GM23338 (cell line): ENCODE measurements at regions not wholly inside any gene's neighbourhood (a gene's known extent, or its start where the extent isn't known, plus 50 kb on each side); places are given as distances from the start of the nearest gene placed in this dataset.

ENCODE experiments used
- ATAC-seq: fragments of 200-7000 bp; cut with Tn5 transposase; 3 replicates; pipeline ENCODE4 v1.9.1; 2020
- DNase-seq: peaks from one replicate; pipeline ENCODE4 v3.0.0-alpha.2; 2015; ENCODE audit warnings: low spot score
- H2AFZ ChIP-seq: fragments of 200-600 bp; sonication (generic); 2 replicates; pipeline ENCODE4 v1.8.0; 2016; ENCODE audit warnings: antibody characterized with exemption, mild to moderate bottlenecking, moderate library complexity
- H3F3A ChIP-seq: fragments of 200-600 bp; sonication (generic); replicated peaks from 2 replicates; pipeline ENCODE4 v1.8.0; 2017; ENCODE audit warnings: antibody characterized with exemption, mixed run types, low read depth
- H3K27ac ChIP-seq: fragments of 200-600 bp; sonication (generic); 2 replicates; pipeline ENCODE4 v1.6.1; 2016; ENCODE audit warnings: low read depth
- H3K27me3 ChIP-seq: fragments of 200-600 bp; sonication (generic); 2 replicates; pipeline ENCODE4 v1.8.0; 2016; ENCODE audit warnings: mild to moderate bottlenecking, mixed run types, moderate library complexity; ENCODE audit not compliant: insufficient read depth
- H3K36me3 ChIP-seq: fragments of 200-600 bp; sonication (generic); 2 replicates; pipeline ENCODE4 v1.8.0; 2016; ENCODE audit warnings: mild to moderate bottlenecking; ENCODE audit not compliant: insufficient read depth
- H3K4me1 ChIP-seq: fragments of 200-600 bp; sonication (generic); 2 replicates; pipeline ENCODE4 v1.8.0; 2016; ENCODE audit warnings: mild to moderate bottlenecking, moderate library complexity; ENCODE audit not compliant: insufficient read depth
- H3K4me2 ChIP-seq: fragments of 200-600 bp; sonication (generic); 2 replicates; pipeline ENCODE4 v1.7.1; 2017; ENCODE audit warnings: mixed run types
- H3K4me3 ChIP-seq: fragments of 200-600 bp; sonication (generic); 2 replicates; pipeline ENCODE4 v1.6.1; 2016; ENCODE audit warnings: mixed run types
- H3K79me2 ChIP-seq: fragments of 200-600 bp; sonication (generic); replicated peaks from 2 replicates; pipeline ENCODE4 v1.8.0; 2017; ENCODE audit warnings: mild to moderate bottlenecking; ENCODE audit not compliant: insufficient read depth
- H3K9me2 ChIP-seq: fragments of 200-600 bp; sonication (generic); 2 replicates; pipeline ENCODE4 v1.8.0; 2017; ENCODE audit not compliant: insufficient read depth
- H4K20me1 ChIP-seq: fragments of 200-600 bp; sonication (generic); replicated peaks from 2 replicates; pipeline ENCODE4 v1.8.0; 2017; ENCODE audit warnings: mild to moderate bottlenecking; ENCODE audit not compliant: insufficient read depth
- H3K27ac Mint-ChIP-seq: 2 replicates; pipeline ENCODE4 v1.8.0; 2020; ENCODE audit warnings: inconsistent platforms, mild to moderate bottlenecking, moderate library complexity, mixed read lengths
- H3K27me3 Mint-ChIP-seq: 3 replicates; pipeline ENCODE4 v1.8.0; 2022; ENCODE audit warnings: low read depth, mild to moderate bottlenecking, moderate library complexity, mixed read lengths, inconsistent platforms; ENCODE audit not compliant: insufficient read depth, poor library complexity
- H3K36me3 Mint-ChIP-seq: 3 replicates; pipeline ENCODE4 v1.8.0; 2021; ENCODE audit warnings: low read depth, mild to moderate bottlenecking, inconsistent platforms, moderate library complexity, mixed read lengths
- H3K4me1 Mint-ChIP-seq: 3 replicates; pipeline ENCODE4 v1.8.0; 2020; ENCODE audit warnings: mild to moderate bottlenecking, inconsistent platforms, mixed read lengths
- H3K4me3 Mint-ChIP-seq: 3 replicates; pipeline ENCODE4 v1.8.0; 2021; ENCODE audit warnings: moderate library complexity, mild to moderate bottlenecking, inconsistent platforms, mixed read lengths
- H3K9me3 Mint-ChIP-seq: 3 replicates; pipeline ENCODE4 v1.8.0; 2020; ENCODE audit warnings: moderate library complexity, mild to moderate bottlenecking, inconsistent platforms, mixed read lengths
- JUNB ChIP-seq: IDR thresholded peaks from one replicate; pipeline ENCODE4 v1.6.1; 2016; ENCODE audit warnings: antibody characterized with exemption; ENCODE audit not compliant: unreplicated experiment
- POLR2AphosphoS5 ChIP-seq: IDR thresholded peaks from 2 replicates; pipeline ENCODE4 v1.6.1; 2016; ENCODE audit warnings: antibody characterized with exemption, low read depth
- REST ChIP-seq: IDR thresholded peaks from one replicate; pipeline ENCODE4 v1.6.1; 2018; ENCODE audit warnings: antibody characterized with exemption; ENCODE audit not compliant: unreplicated experiment
- ZNF462 ChIP-seq: fragments of 250-450 bp; sonication (Bioruptor Pico); IDR thresholded peaks from 2 replicates; pipeline ENCODE4 v1.5.0; 2020; ENCODE audit warnings: mild to moderate bottlenecking, moderate library complexity

GRCh38 chr13:70995338-70995737 lies 871.7 kb downstream of the DACH1 start (continued):
- no peak for TF ChIP-seq ZNF462 (CRISPR knock-in tag)

GRCh38 chr13:70994191-70994590 lies 872.8 kb downstream of the DACH1 start:
- H4K20me1 ChIP-seq: no peaks in the 10 kb centered on the region
- H3K27ac ChIP-seq: no peak overlapping the region
- Mint-ChIP-seq H3K9me3 (no peaks in the 10 kb centered on the region), H3K4me3 (no peak overlapping the region), H3K27ac (no peak overlapping the region), H3K4me1 (no peaks in the 10 kb centered on the region; the same call in 2 of the 3 replicates), H3K27me3 (no peaks in the 10 kb centered on the region), H3K36me3 (no peaks in the 10 kb centered on the region)
- no peak overlapping the region for H3K4me2 ChIP-seq
- DNase-seq (no peak), ATAC-seq (no peak)
- H3K36me3 ChIP-seq: no peaks in the 10 kb centered on the region
- no peaks in the 10 kb centered on the region for H3K4me1 ChIP-seq
- H3F3A ChIP-seq: no peaks in the 10 kb centered on the region
- no peaks in the 10 kb centered on the region for H3K27me3 ChIP-seq
- H3K9me2 ChIP-seq: no peaks in the 10 kb centered on the region
- TF ChIP-seq POLR2AphosphoS5: no peak
- no peak for TF ChIP-seq REST
- no peak for TF ChIP-seq JUNB
- H3K79me2 ChIP-seq: no peaks in the 10 kb centered on the region
- no peak overlapping the region for H2AFZ ChIP-seq
- no peak overlapping the region for H3K4me3 ChIP-seq
